ENCODE measurements at regions not wholly inside any gene's neighbourhood (a gene's known extent, or its start where the extent isn't known, plus 50 kb on each side); places are given as distances from the start of the nearest gene placed in this dataset.

DNA sequence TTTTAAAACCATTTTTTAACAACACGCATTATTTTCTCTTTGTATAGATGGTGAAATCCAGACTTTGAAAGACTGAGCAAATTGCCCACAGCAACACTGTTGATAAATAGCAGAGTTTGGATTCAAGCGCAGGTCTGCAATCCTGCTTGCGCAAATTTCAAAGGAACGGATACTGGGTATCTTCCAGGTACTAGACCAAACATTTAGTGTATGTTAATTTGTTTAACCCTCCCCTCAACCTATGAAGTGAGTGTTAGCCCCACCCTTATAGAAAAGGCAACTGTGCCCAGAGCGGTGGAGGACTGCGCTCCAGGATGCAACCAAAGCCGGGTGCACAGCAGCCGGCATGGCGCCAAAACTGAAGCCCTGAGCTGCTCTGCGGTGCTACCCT lies 103.8 kb downstream of the CPN2 start:
- TF ChIP-seq, protein P1, sequence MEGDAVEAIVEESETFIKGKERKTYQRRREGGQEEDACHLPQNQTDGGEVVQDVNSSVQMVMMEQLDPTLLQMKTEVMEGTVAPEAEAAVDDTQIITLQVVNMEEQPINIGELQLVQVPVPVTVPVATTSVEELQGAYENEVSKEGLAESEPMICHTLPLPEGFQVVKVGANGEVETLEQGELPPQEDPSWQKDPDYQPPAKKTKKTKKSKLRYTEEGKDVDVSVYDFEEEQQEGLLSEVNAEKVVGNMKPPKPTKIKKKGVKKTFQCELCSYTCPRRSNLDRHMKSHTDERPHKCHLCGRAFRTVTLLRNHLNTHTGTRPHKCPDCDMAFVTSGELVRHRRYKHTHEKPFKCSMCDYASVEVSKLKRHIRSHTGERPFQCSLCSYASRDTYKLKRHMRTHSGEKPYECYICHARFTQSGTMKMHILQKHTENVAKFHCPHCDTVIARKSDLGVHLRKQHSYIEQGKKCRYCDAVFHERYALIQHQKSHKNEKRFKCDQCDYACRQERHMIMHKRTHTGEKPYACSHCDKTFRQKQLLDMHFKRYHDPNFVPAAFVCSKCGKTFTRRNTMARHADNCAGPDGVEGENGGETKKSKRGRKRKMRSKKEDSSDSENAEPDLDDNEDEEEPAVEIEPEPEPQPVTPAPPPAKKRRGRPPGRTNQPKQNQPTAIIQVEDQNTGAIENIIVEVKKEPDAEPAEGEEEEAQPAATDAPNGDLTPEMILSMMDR (IDR thresholded peaks at IDR 0.05) = no peak
- no peak for TF ChIP-seq POLR2A (IDR thresholded peaks at IDR 0.05)
- no peak for TF ChIP-seq POLR2AphosphoS5 (IDR thresholded peaks at IDR 0.05)
- TF ChIP-seq EP300 (IDR thresholded peaks at IDR 0.05) = no peak
